PC-3 (cell line): ENCODE measurements at regions not wholly inside any gene's neighbourhood (a gene's known extent, or its start where the extent isn't known, plus 50 kb on each side); places are given as distances from the start of the nearest gene placed in this dataset.

Experiments
- ATAC-seq: fragments of 200-7000 bp; cut with Tn5 transposase; 2 replicates; pipeline ENCODE4 v1.9.1; 2020; ENCODE audit warnings: mild to moderate bottlenecking, moderate library complexity
- BruUV-seq: library from RNA; stranded (reverse); fragments of 400-500 nt; replicated peaks from 2 replicates; lab custom pipeline; 2021; lab: Mats Ljungman, UMichigan
- CTCF ChIA-PET: fragments of 300-600 bp; sonication (Branson Sonifier 250); formaldehyde crosslinking; loops from one replicate; lab custom pipeline; 2022; ENCODE audit warnings: antibody characterized with exemption; lab: Charles Lee
- POLR2A ChIA-PET: fragments of 300-600 bp; sonication (Branson Sonifier 250); formaldehyde crosslinking; loops from one replicate; lab custom pipeline; 2022; ENCODE audit warnings: antibody characterized with exemption; ENCODE audit not compliant: unreplicated experiment; lab: Charles Lee
- DNase-seq: peaks from one replicate; pipeline ENCODE4 v3.0.0-alpha.2; 2015
- H2AFZ ChIP-seq: fragments of 300-600 bp; sonication (generic); 2 replicates; pipeline ENCODE4 v1.6.0; 2016; ENCODE audit warnings: antibody characterized with exemption, low read length
- H3F3A ChIP-seq: fragments of 300-600 bp; sonication (generic); one replicate; pipeline ENCODE4 v1.6.0; 2017; ENCODE audit warnings: antibody characterized with exemption, low read length, control low read depth, mild to moderate bottlenecking; ENCODE audit not compliant: unreplicated experiment
- H3K27ac ChIP-seq: fragments of 300-600 bp; sonication (generic); 2 replicates; pipeline ENCODE4 v1.5.1; 2016; ENCODE audit warnings: mild to moderate bottlenecking, low read length
- H3K27me3 ChIP-seq: fragments of 300-600 bp; sonication (generic); 2 replicates; pipeline ENCODE4 v1.6.1; 2016; ENCODE audit warnings: low read length, mixed read lengths
- H3K36me3 ChIP-seq: fragments of 300-600 bp; sonication (generic); 2 replicates; pipeline ENCODE4 v1.6.1; 2016; ENCODE audit warnings: low read depth, mixed run types, low read length, mixed read lengths
- H3K4me1 ChIP-seq: fragments of 300-600 bp; sonication (generic); 2 replicates; pipeline ENCODE4 v1.5.1; 2016; ENCODE audit warnings: low read length; ENCODE audit not compliant: insufficient read depth
- H3K4me2 ChIP-seq: fragments of 300-600 bp; sonication (generic); 2 replicates; pipeline ENCODE4 v1.6.0; 2016; ENCODE audit warnings: low read length
- H3K4me3 ChIP-seq: fragments of 300-600 bp; sonication (generic); 2 replicates; pipeline ENCODE4 v1.5.1; 2016; ENCODE audit warnings: mild to moderate bottlenecking, low read length, mixed read lengths
- H3K79me2 ChIP-seq: fragments of 300-600 bp; sonication (generic); 2 replicates; pipeline ENCODE4 v1.6.1; 2017; ENCODE audit warnings: low read length, mixed read lengths
- H3K9ac ChIP-seq: fragments of 300-600 bp; sonication (generic); 2 replicates; pipeline ENCODE4 v1.6.0; 2016; ENCODE audit warnings: mild to moderate bottlenecking, low read length
- H3K9me2 ChIP-seq: fragments of 300-600 bp; sonication (generic); replicated peaks from 2 replicates; pipeline ENCODE4 v1.6.1; 2016; ENCODE audit warnings: mixed run types, low read length, mixed read lengths
- H3K9me3 ChIP-seq: fragments of 300-600 bp; sonication (generic); 2 replicates; pipeline ENCODE4 v1.6.1; 2016; ENCODE audit warnings: low read length, mixed read lengths
- H4K20me1 ChIP-seq: fragments of 300-600 bp; sonication (generic); 2 replicates; pipeline ENCODE4 v1.6.1; 2016; ENCODE audit warnings: low read length, mixed read lengths
- EZH2 ChIP-seq: fragments of 300-600 bp; sonication (generic); IDR thresholded peaks from one replicate; pipeline ENCODE4 v1.6.1; 2017; ENCODE audit warnings: antibody characterized with exemption, mild to moderate bottlenecking, low read length; ENCODE audit not compliant: unreplicated experiment
- EZH2phosphoT487 ChIP-seq: fragments of 300-600 bp; sonication (generic); IDR thresholded peaks from 2 replicates; pipeline ENCODE4 v1.6.1; 2018; ENCODE audit warnings: mild to moderate bottlenecking, antibody characterized with exemption, low read length, borderline replicate concordance
- intact Hi-C: fragments of 100-400 bp; cut with micrococcal nuclease; formaldehyde crosslinking; loops from 2 replicates; pipeline ENCODE4 v1.9.0; 2023
- TF ChIP-seq, protein P1 (sequence below): fragments of 300-600 bp; sonication (generic); conservative IDR thresholded peaks from 2 replicates; pipeline ENCODE4 v1.5.1; 2017; ENCODE audit warnings: antibody characterized with exemption, low read depth, mild to moderate bottlenecking, low read length

DNA sequence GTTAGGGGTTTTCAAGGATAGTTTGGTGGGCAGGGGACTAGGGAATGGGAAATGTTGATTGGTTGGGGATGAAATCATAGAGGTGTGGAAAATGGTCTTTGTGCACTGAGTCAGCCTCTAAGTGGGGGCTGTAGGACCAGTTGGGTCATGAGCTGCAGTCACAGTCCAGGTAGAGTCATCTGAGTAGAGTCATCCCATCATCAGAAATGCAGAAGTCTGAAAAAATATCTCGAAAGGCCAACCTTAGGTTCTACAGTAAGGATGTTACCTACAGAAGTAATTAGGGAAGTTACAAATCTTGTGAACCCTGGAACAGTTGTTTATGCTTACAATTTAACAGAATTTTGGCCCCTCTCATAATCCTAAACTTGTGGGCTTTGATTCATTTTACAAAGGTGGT, 63.4 kb upstream of the AP1S2 start:
- H3K9ac ChIP-seq: no peak overlapping the region
- DNase-seq: no peak
- no peak for TF ChIP-seq EZH2phosphoT487
- TF ChIP-seq, protein P1, sequence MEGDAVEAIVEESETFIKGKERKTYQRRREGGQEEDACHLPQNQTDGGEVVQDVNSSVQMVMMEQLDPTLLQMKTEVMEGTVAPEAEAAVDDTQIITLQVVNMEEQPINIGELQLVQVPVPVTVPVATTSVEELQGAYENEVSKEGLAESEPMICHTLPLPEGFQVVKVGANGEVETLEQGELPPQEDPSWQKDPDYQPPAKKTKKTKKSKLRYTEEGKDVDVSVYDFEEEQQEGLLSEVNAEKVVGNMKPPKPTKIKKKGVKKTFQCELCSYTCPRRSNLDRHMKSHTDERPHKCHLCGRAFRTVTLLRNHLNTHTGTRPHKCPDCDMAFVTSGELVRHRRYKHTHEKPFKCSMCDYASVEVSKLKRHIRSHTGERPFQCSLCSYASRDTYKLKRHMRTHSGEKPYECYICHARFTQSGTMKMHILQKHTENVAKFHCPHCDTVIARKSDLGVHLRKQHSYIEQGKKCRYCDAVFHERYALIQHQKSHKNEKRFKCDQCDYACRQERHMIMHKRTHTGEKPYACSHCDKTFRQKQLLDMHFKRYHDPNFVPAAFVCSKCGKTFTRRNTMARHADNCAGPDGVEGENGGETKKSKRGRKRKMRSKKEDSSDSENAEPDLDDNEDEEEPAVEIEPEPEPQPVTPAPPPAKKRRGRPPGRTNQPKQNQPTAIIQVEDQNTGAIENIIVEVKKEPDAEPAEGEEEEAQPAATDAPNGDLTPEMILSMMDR: no peak
- TF ChIP-seq EZH2: no peak
- no peaks in the 10 kb centered on the region for H3F3A ChIP-seq
- no peak overlapping the region for H3K4me2 ChIP-seq
- intact Hi-C loops: no loop called here
- H3K9me2 ChIP-seq: no peaks in the 10 kb centered on the region
- H4K20me1 ChIP-seq: no peaks in the 10 kb centered on the region
- no peaks in the 10 kb centered on the region for H3K27me3 ChIP-seq
- BruUV-seq: no TSS peak
- CTCF ChIA-PET: no interaction called here
- no peak overlapping the region for H3K27ac ChIP-seq
- no peaks in the 10 kb centered on the region for H3K79me2 ChIP-seq
- no peak overlapping the region for H2AFZ ChIP-seq
- no peaks in the 10 kb centered on the region for H3K4me1 ChIP-seq
- POLR2A ChIA-PET: no interaction called here
- ATAC-seq: no peak
- H3K36me3 ChIP-seq: no peaks in the 10 kb centered on the region
- no peak overlapping the region for H3K4me3 ChIP-seq
- no peaks in the 10 kb centered on the region for H3K9me3 ChIP-seq

DNA sequence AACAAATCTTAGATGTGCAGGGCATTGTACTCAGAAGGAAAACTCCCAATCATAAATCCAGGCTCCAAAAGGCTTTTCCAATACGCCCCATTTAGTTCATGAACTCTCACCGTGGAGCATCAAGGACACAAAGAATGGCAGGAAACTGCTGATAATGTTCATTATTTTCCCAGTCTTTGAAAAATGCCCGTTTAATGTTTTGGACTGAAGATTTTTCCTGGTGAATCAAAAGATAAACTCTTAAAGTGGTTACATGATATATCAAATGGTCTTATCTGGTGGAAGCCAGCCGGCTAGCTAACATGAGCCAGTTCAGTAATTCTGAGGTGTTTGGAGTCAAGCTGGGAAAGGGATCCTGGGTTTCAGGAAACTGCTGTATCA, 62.1 kb upstream of the AP1S2 start:
- no TSS peak for BruUV-seq
- H3K4me3 ChIP-seq: no peak overlapping the region
- no peaks in the 10 kb centered on the region for H3K4me1 ChIP-seq
- no peaks in the 10 kb centered on the region for H3K9me3 ChIP-seq
- ChIA-PET CTCF (no interaction called here), POLR2A (no interaction called here)
- no peaks in the 10 kb centered on the region for H3F3A ChIP-seq
- TF ChIP-seq EZH2phosphoT487 (no peak), EZH2 (no peak)
- TF ChIP-seq, protein P1: no peak
- no peaks in the 10 kb centered on the region for H3K27me3 ChIP-seq
- ATAC-seq: no peak
- no peaks in the 10 kb centered on the region for H3K79me2 ChIP-seq
- no peak overlapping the region for H3K4me2 ChIP-seq
- H3K9ac ChIP-seq: no peak overlapping the region
- no peaks in the 10 kb centered on the region for H3K9me2 ChIP-seq
- no peaks in the 10 kb centered on the region for H3K36me3 ChIP-seq
- DNase-seq: no peak
- no peaks in the 10 kb centered on the region for H4K20me1 ChIP-seq
- no peak overlapping the region for H3K27ac ChIP-seq
- intact Hi-C loops: no loop called here
- no peak overlapping the region for H2AFZ ChIP-seq

GRCh38 chrX:15915959-15916703, 61.5 kb upstream of the AP1S2 start:
- no peaks in the 10 kb centered on the region for H4K20me1 ChIP-seq
- no peaks in the 10 kb centered on the region for H3F3A ChIP-seq
- no peaks in the 10 kb centered on the region for H3K79me2 ChIP-seq
- H3K27me3 ChIP-seq: no peaks in the 10 kb centered on the region
- no peak overlapping the region for H2AFZ ChIP-seq
- CTCF ChIA-PET: no interaction called here
- BruUV-seq: no TSS peak
- H3K4me1 ChIP-seq: no peaks in the 10 kb centered on the region
- H3K4me2 ChIP-seq: no peak overlapping the region
- no peak overlapping the region for H3K4me3 ChIP-seq
- intact Hi-C loops: no loop called here
- POLR2A ChIA-PET: interaction anchor here (0.6 kb wide), 1 partner anchor 21 kb away, joined by 3 read pairs; no protein-coding TSS in a partner anchor
- DNase-seq (no peak), ATAC-seq (no peak)
- H3K36me3 ChIP-seq: no peaks in the 10 kb centered on the region
- no peaks in the 10 kb centered on the region for H3K9me3 ChIP-seq
- TF ChIP-seq EZH2phosphoT487 (no peak), EZH2 (no peak)
- TF ChIP-seq, protein P1: no peak
- H3K9me2 ChIP-seq: no peaks in the 10 kb centered on the region
- no peak overlapping the region for H3K27ac ChIP-seq
- no peak overlapping the region for H3K9ac ChIP-seq
